T1000 (cell line): ENCODE measurements at regions not wholly inside any gene's neighbourhood (a gene's known extent, or its start where the extent isn't known, plus 50 kb on each side); places are given as distances from the start of the nearest gene placed in this dataset.

ENCODE experiments used
- DNase-seq: peaks from one replicate; lab custom pipeline; 2025; ENCODE audit warnings: mixed read lengths; lab: John Stamatoyannopoulos, UW

DNA sequence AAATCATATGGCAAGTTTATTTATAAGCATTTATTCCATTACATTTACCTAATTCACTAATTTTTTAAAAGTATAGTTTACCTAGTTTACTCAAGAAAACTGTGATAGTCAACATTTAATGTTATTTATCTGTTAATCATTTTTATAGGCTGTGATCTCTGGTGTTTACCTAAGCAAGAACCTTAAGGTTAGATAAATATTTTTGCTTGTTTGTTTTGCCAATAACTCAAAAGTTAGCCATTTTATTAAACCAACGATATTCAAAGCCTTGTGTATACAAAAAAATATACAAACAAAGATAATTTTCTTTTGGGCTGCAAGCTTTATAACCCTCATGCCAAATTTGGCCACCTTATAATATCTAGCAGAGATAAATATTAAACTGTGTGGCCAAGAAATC is 157.3 kb downstream of the SLCO1B3 start:
- no peak for DNase-seq

DNA sequence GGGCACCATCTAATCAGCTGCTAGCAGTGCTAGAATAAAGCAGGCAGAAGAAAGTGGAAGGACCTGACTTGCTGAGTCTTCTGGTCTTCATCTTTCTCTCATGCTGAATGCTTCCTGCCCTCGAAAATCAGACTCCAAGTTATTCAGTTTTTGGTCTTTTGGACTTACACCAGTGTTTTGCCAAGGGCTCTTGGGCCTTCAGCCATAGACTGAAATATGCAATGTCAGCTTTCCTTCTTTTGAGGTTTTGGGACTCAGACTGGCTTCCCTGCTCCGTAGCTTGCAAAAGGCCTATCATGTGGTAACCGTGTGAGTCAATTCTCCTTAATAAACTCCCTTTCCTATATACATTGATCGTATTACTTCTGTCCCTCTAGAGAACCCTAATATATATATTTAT is 159.3 kb downstream of the SLCO1B3 start:
- no peak for DNase-seq

DNA sequence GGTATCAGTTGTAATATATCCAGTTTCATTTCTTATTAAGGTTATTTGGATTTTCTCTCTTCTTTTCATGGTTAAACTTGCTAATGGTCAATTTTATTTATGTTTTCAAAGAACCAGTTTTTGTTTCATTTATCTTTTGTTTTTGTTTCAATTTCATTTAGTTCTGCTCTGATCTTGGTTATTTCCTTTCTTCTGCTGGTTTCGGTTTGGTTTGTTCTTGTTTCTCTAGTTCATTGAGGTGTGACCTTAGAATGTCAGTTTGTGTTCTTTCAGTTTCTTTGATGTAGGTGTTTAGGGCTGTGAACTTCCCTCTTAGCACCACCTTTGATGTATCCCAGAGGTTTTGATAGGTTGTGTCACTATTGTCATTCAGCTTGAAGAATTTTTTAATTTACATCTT is 145.6 kb upstream of the SLCO1B1 start:
- DNase-seq, result no peak

DNA sequence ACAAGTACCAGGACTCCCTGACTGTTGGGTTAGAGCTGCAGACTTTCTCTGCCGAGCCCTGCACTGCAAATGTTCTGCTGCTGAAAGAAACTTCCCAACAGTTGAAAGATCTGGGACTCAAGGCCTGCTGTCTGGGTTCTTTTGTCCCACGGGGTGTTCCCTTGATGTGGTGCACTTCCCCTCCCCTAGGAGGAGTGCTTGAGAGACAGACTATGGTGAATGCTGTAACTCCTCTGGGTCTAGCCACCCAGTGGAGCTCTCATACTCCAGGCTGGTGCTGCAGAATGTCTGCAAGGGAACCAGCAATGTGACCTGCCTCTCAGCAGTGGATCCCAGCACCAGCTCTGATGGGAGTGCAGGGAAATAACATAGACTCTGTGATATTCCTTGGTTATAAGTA is 129.2 kb upstream of the SLCO1B1 start:
- no peak for DNase-seq

DNA sequence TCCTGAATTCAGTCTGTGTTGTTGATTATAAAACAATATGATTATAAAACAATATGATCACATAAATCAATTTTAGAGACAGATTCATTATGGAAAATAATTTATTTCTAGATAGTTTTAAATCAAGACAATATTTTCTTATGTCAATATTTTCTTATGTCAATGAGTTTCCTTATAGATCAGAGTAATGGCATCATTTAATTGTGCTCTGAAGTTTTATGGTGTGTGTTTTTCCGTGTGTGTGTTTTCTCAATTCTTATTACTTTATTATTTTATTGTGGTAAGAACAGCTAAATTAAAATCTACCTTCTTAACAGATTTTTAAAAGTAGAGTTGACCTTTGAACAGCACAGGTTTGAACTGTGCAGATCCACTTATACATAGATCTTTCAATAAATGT is 105.3 kb upstream of the SLCO1B1 start:
- no peak for DNase-seq

DNA sequence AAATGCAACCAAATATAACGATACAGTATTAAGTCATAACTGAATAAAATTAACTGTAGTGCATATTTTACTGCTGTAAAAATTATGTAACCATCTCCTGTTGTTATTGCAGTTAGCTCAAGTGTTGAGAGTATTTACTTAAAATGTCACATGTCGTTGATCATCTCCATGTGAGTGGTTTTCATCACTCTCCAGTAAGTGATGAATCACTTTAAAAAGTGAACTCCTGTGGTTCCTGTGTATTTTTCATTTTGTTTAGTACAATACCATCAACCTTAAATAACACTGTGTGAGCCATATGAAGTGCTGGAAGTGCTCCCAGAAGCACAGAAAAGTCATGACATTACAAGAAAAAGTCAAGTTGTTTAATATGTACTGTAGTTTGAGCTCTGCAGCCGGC is 104.7 kb upstream of the SLCO1B1 start:
- no peak for DNase-seq

DNA sequence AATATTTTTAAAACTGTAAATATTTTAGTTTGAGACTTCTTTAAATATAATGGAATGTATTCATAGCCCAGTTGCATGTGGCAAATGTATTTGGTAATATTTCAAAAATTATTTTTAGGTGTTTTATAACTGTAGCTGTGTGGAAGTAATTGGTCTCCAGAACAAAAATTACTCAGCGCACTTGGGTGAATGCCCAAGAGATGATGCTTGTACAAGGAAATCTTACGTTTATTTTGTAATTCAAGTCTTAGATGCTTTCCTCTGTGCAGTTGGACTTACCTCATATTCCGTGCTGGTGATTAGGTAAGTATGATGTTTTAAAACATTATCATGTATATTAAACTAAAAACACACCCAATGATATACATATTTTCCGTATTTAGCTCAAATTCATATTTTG is 76.7 kb upstream of the SLCO1B1 start:
- no peak for DNase-seq

DNA sequence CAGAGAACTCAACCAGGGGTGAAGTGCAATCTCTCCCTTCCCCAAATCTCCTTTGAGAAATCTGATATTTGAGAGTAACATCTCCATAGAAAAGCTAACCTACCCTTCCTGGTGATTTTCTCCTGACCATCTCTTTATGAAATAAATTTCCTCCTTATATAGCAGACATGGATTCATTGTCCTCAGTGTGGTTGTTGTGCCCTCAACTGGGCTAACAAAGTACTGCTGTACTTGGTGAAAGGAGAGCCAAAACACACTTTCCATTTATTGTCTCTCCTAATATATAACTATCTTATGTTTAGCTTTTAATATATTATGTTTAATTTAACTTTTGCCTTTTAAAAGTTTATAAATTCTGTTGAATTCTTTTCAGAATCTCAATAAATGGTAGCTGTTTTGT is 65.1 kb upstream of the SLCO1B1 start:
- DNase-seq, result no peak

DNA sequence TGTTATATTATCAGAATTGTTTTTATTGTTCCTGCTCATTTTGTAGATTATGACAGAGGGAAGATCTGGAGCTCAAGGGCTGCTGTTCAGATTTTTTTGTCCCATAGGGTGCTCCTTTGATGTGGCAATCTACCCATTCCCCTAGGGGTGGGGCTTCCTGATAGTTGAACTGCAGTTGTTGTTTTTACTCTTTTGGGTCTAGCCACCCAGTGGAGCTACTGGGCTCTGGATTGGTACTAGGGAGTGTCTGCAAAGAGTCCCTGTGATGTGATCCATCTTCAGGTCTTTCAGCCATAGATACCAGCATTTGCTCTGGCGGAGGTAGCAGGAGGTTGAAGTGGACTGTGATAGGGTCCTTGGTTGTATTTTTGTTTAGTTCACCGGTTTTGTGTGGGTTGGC is 57.9 kb upstream of the SLCO1B1 start:
- no peak for DNase-seq

DNA sequence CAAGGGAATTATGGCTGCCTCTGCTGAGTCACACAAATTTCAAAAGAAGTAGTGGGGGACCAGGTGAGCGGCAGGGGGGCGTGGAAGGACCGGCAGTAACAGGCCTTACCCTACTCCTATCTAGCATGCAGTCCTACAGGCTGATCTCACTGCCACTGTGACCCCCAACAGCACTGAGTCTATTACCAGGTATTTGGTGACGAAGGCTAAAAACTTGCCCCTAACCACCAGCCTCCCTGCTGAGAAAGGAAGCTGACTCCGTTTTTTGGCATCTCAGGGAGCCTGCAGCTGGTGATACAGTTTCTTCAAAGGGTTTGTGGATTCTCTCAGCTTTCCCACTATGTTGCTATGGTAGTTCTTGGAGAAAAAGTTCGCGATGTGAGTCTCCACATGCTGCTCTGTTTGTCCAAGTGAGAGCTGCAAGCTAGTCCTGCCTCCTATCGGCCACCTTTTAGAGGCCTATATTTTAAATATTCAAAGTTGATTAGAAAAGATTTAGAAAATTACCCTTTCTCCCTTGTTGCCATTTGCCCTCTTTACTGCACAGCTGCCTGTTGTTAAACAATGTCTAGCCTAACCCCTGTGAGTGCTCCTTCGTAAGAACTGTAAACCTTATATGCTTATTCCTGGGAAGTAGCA is 57.1 kb upstream of the SLCO1B1 start:
- DNase-seq, result peak; percentile 92
